Skin epidermis (tissue), 12 donors: ENCODE measurements at regions not wholly inside any gene's neighbourhood (a gene's known extent, or its start where the extent isn't known, plus 50 kb on each side); places are given as distances from the start of the nearest gene placed in this dataset.
"Not testable (repeated sequence)": the region's sequence is repeated elsewhere in the genome, so short reads cannot be mapped to it uniquely, and the experiment has no call there.

ENCODE experiments used
- H3K27ac ChIP-seq, 21 experiments: fragments of 200-600 bp; sonication (generic) in 11 of 21; one replicate each; pipeline ENCODE4 v1.5.0; 2020; ENCODE audit warnings: mild to moderate bottlenecking in 3 of 21, inconsistent platforms in 2 of 21, moderate library complexity in 2 of 21
- H3K4me3 ChIP-seq, 7 experiments: fragments of 200-600 bp; sonication (generic) in 2 of 7; one replicate each; pipeline ENCODE4 v1.5.0; 2020; ENCODE audit warnings: inconsistent platforms in 2 of 7, mild to moderate bottlenecking in 2 of 7, moderate library complexity in 1 of 7

GRCh38 chr13:79972066-79972569, 368.8 kb downstream of the SPRY2 start:
- Histone ChIP-seq H3K27ac (no peak overlapping the region), H3K4me3 (no peak overlapping the region)

- H3K27ac ChIP-seq: no peak overlapping the region
- H3K4me3 ChIP-seq: no peak overlapping the region
Measured at GRCh38 chr13:79966493-79966895, 374.4 kb downstream of the SPRY2 start.

- Histone ChIP-seq H3K4me3 (no peak overlapping the region), H3K27ac (no peak overlapping the region)
Measured at GRCh38 chr13:79966059-79966458, 374.9 kb downstream of the SPRY2 start.

- H3K27ac ChIP-seq: no peak overlapping the region
- H3K4me3 ChIP-seq: no peak overlapping the region
Measured at GRCh38 chr13:79946556-79946955, 394.4 kb downstream of the SPRY2 start.

- no peak overlapping the region for H3K27ac ChIP-seq
- no peak overlapping the region for H3K4me3 ChIP-seq
Measured at GRCh38 chr13:79943346-79944023, 397.4 kb downstream of the SPRY2 start.

- H3K4me3 ChIP-seq: no peak overlapping the region
- no peak overlapping the region for H3K27ac ChIP-seq
Measured at GRCh38 chr13:79941752-79942151, 399.2 kb downstream of the SPRY2 start.

GRCh38 chr13:79939689-79940088, 401.2 kb downstream of the SPRY2 start:
- H3K4me3 ChIP-seq: no peak overlapping the region
- no peak overlapping the region for H3K27ac ChIP-seq

- Histone ChIP-seq H3K4me3 (no peak overlapping the region), H3K27ac (peak overlapping the region in 7 of 21 experiments; percentile 35 to 84 (median 76))
Measured at GRCh38 chr13:79937771-79938216, 403.1 kb downstream of the SPRY2 start.

GRCh38 chr13:79937311-79937710, 403.6 kb downstream of the SPRY2 start:
- Histone ChIP-seq H3K27ac (peak overlapping the region in 13 of 21 experiments; percentile 9 to 88 (median 72)), H3K4me3 (no peak overlapping the region)

GRCh38 chr13:79936368-79937136, 404.4 kb downstream of the SPRY2 start:
- peak overlapping the region in 18 of 21 experiments; percentile 6 to 88 (median 68) for H3K27ac ChIP-seq
- no peak overlapping the region for H3K4me3 ChIP-seq

GRCh38 chr13:79935121-79935520, 405.8 kb downstream of the SPRY2 start:
- Histone ChIP-seq H3K27ac (peak overlapping the region in 5 of 21 experiments; percentile 61 to 88 (median 76)), H3K4me3 (no peak overlapping the region)

- H3K4me3 ChIP-seq: no peak overlapping the region
- no peak overlapping the region for H3K27ac ChIP-seq
Measured at GRCh38 chr13:79933389-79933788, 407.5 kb downstream of the SPRY2 start.

GRCh38 chr13:79932556-79932955, 408.4 kb downstream of the SPRY2 start:
- no peak overlapping the region for H3K4me3 ChIP-seq
- no peak overlapping the region for H3K27ac ChIP-seq

- not testable (repeated sequence) for H3K4me3 ChIP-seq, H3K27ac ChIP-seq
Measured at GRCh38 chr13:79923973-79924556, 416.9 kb downstream of the SPRY2 start.

GRCh38 chr13:79919091-79919490, 421.8 kb downstream of the SPRY2 start:
- Histone ChIP-seq H3K4me3 (no peak overlapping the region), H3K27ac (peak overlapping the region in 1 of 21 experiments; percentile 29)

GRCh38 chr13:79918620-79919019, 422.3 kb downstream of the SPRY2 start:
- H3K27ac ChIP-seq: peak overlapping the region in 1 of 21 experiments; percentile 29

GRCh38 chr13:79917628-79918027, 423.3 kb downstream of the SPRY2 start:
- no peak overlapping the region for H3K27ac ChIP-seq
- no peak overlapping the region for H3K4me3 ChIP-seq

More at GRCh38 chr13:79918620-79919019, 422.3 kb downstream of the SPRY2 start:
- H3K4me3 ChIP-seq: no peak overlapping the region

- Histone ChIP-seq H3K27ac (no peak overlapping the region), H3K4me3 (no peak overlapping the region)
Measured at GRCh38 chr13:79915114-79915811, 425.7 kb downstream of the SPRY2 start.

GRCh38 chr13:79913141-79913827, 427.6 kb downstream of the SPRY2 start:
- Histone ChIP-seq H3K4me3 (no peak overlapping the region), H3K27ac (no peak overlapping the region)
